HG02938 (cell line): ENCODE measurements at regions not wholly inside any gene's neighbourhood (a gene's known extent, or its start where the extent isn't known, plus 50 kb on each side); places are given as distances from the start of the nearest gene placed in this dataset.

ENCODE experiments used
- ATAC-seq: cut with Tn5 transposase; IDR thresholded peaks from one replicate; pipeline ENCODE4 v1.9.1; 2021; ENCODE audit warnings: mild to moderate bottlenecking, moderate library complexity; ENCODE audit not compliant: unreplicated experiment

DNA sequence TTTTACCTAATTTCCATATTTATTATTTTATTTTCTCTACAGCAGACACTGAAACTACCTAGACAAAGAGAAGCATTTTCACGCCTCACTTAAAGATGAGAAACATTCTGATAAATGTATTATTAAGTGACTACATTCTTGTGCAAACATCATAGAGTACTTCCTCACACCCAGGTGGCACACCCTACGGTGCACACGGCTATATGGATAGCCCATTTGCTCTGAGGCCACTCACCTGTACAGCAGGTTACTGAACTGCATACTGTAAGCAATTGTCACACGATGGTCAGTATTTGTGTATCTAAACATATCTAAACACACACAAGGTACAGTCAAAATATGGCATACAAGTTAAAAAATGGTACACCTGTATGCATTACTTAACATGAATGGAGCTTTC is 481.4 kb downstream of the CMPK2 start:
- ATAC-seq = no peak

DNA sequence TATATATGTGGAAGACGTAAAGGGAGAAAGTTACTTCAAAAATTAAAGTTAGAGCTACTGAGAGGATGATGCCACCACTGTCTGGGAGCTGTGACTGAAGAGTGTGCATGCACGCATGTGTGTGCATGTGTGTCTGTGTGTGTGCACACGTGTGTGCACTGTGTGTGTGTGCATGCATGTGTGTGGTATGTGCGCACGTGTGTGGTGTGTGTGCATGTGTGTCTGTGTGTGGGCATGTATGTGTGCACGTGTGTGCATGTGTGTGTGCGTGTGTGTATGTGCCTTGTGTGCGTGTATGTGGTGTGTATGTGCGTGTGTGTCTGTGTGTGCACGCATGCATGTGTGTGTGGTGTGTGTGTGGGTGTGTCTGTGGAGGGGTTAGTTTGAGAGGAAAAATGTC is 473.4 kb downstream of the CMPK2 start:
- no peak for ATAC-seq

DNA sequence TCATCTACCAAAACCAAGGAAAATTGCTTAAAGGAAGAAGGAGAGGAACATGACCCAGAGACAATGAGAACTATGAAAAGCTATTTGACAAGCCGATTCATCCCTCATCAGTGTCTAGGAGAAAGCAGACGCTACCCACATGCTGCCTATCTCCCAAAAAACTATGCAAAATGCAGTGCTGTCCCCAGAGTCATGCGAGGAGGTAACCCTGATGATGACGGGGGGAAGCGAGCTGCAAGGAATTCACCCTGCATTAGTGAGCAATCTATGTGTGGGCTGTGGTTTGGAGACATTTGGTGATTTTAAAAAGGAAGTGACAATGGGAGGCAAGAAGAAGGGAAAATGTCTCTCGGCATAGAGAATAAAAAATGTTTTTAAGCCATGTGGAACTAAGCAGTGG is 472.7 kb downstream of the CMPK2 start:
- ATAC-seq = no peak

DNA sequence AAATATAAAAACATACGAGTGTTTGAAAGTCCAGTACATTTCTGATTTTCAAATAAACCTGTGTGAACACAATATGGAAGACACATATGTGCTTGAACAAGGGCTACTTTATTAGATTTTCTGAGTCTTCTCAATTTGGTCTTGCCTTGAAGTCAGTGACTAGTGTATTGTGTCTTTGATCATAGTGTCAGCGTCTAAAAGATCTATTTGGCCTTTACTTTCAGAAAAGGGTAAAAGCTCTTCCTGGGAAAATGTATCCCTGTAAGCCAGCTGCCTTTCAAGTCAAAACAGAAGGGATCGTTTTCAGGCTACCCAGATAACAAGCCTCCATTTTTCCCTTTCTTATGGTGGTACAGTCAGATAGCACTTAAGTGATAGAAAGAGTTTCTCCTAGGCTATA is 471.9 kb downstream of the CMPK2 start:
- no peak for ATAC-seq

DNA sequence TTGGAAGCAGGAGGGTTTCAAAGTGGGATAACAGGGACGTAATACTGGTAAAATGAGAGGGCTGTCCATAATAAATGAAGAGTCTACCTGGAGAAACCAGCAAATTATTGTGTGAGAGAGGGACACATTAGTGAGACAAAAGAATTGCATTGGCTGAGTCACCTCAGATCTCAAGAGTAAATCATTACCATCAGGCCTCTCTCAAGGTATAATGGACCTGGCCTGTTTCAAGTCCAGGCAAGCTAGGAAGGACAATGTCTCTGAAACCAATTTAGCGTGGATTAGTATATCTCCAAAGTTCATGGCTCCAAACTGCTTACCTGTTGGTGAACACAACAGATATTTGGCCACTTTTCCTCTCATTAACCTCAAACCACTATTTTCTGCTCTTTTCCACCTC is 471.4 kb downstream of the CMPK2 start:
- ATAC-seq = no peak

DNA sequence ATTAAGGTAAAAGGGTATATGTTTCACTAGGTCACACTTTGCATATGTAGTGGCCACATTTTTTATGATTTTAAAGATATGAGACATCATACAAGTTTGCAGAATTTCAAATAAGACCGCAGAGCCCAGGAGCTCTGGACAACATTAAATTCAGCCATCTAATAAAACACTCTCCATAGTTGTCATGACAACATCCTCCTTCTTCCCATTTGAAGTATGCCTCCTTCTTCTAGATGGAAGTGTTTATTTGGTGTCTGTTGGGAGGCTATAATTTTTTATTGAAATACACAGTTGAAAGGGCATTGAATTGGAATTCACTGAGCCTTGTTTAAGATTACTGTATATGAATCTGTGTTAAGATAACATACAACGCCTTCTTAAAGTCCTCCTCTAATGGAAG is 467.3 kb downstream of the CMPK2 start:
- ATAC-seq = no peak

DNA sequence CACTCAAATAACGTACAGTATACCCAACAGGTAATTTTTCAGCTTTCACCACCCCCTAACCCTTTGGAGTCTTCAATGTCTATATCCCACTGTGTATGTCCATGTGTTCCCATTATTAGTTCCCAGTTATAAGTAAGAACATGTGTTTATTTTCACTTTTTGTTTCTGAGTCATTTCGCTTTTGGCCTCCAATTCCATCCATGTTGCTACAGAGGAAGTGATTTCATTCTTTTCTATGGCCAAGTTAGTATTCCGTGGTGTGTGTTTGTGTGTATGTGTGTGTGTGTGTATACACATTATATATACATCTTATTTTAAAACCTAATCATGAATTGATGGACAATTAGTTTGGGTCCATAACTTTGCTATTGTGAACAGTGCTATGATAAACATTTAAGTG is 464.4 kb downstream of the CMPK2 start:
- ATAC-seq = no peak

DNA sequence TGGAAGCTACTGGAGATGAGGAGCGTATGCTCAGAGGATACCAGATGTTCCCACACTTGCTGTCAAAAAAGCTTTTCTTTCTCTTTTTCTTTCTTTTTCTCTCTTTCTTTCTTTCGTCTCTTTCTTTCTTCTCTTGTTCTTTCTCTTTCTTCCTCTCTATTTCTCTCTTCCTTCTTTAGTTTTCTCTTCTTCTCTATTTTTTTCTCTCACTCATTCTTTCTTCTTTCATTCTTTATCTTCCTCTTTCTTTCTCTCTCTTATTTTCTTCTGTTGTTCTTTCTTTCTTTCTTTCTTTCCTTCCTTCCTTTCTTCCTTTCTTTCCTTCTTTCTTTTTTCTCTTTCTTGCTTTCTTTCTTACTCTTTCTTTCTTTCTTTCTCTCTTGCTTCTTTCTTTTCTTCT is 457.6 kb downstream of the CMPK2 start:
- no peak for ATAC-seq

DNA sequence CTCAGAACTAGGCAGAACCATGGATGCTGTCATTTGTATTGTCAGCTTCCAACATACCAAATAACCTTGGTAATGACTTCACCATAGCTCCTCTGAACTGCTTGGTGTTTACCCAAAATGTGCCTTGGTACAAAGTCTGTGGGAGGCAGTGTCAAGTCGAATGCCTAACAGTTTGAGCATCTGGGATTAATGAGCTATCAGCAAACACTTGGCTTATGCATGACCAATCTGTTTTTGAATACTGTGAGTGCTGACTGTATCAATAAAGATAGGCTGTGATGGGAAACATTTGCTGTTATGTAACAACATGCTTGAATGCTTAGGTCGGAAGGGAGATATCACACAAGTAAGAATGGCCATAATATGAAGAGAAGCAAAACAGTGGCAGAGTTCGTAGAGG is 455.4 kb downstream of the CMPK2 start:
- no peak for ATAC-seq

DNA sequence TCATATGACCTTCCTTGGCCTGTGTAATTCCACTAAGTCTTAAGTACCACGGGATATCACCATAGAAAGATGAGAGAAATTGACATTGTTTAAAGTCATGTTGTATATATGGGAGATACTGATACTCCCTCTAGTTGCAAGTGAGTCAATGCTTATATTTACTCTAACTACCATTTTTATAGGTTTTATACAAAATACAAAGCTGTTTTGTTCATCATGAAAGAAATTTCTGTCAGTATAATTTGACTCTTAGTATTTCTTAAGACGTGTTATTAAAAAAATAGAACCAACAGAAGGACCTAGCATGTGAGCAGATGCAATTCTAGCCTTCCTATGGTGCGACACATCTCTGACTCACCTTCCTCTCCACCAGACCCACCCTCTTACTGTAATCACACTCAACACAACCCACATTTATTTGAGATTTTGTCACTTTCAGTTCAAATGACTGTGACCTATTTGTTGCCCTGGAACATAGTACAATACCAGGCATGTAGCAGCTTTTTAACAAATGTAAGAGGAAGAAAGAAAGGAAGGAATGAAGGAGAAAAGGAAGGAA is 453.1 kb downstream of the CMPK2 start:
- ATAC-seq = no peak

DNA sequence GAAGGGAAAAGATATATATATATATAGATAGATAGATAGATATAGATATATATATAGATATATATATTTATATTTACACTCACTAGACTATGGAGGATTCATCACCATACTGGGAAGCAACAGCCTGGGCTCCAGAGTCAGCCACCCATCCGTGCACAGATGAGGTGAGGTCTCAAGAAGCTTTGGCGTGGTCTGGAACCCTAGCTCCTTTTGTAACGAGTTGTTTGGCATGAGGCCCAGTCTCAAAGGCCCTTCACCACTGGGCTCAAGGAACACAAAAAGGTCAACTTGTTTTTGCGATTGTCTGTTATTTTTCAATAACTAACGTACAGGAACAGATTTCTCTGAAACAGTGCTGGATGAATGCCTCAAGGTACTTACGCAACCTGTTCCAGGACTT is 448.7 kb downstream of the CMPK2 start:
- ATAC-seq = no peak

DNA sequence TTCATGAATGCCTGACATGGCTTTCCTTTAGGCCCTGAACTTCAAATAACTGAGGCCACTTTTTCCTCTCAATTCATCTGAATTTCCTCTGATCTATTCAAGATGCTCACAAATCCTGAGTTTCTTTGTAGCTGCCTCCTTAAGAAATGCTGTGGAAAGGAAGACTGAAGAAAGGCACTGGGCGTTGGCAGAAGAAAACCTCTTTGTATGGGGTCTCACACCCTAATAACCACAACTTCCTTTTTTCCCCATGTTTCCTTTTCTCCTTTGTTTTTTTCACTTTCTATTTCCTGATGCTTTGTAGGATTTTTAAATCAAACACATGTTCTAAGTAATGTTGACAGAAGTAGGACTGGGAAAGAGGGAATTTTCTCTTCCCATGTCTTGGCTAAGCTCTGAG is 447.4 kb downstream of the CMPK2 start:
- ATAC-seq = no peak

DNA sequence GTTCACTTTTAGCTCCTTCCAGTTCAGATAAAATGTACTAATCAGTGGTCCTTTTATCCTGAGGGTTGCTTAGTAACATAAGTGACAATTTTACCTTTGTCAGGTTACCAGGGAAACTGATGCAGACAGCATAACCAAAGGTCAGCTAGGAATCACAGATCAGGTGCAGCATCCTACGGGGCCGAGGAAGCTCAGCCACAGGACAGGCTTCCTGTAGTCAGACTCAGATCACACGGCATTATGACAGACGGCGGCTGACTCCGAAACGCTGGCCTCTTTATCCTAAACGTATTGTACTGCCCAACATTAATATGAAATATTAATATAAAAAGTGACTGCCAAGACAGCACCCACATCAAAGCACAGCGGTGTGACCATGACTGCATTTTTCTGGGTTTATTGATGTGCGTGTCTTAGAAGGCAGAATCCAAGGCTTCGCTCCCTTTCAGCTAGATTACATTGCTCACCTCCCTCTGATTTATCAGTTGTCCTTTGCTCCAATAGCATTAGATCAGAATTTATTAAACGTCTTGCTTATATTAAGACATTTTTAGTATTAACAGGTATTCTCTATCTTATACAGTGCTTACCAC is 444.5 kb downstream of the CMPK2 start:
- no peak for ATAC-seq

DNA sequence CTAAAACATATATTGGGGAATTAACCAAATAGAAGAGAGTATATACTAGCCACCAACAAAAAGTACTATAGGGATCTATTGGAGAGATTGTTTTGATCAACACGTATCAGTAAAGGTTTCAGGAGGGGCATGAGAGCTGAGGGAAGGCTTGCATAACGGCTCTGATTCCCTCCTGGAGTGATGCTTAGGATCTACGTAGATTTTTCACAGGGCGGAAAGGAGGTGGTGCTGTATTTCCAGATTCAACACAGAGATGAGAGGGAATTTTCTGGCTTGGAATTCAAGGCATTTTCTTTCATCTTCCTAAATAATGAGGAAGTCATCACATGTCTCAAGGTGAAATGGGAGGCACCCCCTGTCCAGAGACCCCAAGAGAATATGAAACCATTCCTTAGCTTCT is 443.8 kb downstream of the CMPK2 start:
- no peak for ATAC-seq

DNA sequence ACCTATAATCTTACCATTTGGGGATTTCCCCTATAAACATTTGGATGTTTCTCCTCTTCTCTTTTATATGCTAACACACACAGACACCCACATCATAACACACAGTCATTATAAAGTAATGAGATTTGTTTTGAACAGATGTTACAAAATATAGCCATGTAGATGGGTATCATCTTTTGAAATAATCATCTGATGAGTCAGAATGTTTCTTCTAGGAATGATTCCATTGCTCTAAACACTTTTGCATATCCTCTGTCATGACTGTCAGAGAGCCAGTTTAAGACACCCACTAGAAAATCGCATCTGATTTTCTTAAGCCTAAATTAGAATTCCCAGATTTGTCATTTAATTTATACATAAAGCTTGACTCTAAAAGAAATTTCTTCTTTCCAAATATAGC is 442.6 kb downstream of the CMPK2 start:
- ATAC-seq = no peak

DNA sequence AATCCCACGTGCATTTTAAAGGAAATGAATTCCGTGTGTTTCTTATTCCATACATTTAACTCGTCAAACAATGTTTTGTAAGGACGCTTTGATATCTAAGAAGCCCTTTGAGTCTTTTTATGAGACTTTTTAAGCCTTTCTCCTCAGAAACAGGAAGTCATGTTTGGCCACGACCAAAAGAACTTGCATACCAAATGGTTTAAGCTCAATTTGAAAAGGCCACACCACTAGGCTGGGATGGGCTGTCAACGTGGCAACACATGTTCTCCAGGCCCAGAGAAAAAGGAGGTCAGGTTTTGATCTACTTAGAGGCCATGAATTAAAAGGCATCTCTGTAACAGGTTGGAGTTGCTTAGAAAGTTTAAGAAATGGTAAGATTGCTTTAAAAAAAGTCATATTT is 441.8 kb downstream of the CMPK2 start:
- ATAC-seq = no peak

DNA sequence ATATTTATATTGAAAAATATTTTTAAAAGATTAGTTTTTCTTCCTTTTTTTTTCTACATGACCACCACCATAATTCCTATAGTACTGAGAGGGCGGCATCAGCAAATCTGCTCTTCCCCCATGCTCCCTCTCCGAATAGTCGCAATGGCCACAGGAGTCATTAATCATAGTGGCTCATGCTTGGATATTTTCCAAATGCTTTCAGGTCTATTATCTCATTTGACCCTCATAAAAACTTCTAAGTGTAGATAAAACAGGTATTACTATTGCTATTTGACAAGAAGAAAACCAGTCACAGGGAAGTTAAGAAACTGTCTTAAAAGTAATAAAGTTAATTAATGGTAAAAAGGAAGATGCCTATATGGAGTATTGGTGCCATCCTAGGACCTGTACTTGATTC is 440.7 kb downstream of the CMPK2 start:
- no peak for ATAC-seq

DNA sequence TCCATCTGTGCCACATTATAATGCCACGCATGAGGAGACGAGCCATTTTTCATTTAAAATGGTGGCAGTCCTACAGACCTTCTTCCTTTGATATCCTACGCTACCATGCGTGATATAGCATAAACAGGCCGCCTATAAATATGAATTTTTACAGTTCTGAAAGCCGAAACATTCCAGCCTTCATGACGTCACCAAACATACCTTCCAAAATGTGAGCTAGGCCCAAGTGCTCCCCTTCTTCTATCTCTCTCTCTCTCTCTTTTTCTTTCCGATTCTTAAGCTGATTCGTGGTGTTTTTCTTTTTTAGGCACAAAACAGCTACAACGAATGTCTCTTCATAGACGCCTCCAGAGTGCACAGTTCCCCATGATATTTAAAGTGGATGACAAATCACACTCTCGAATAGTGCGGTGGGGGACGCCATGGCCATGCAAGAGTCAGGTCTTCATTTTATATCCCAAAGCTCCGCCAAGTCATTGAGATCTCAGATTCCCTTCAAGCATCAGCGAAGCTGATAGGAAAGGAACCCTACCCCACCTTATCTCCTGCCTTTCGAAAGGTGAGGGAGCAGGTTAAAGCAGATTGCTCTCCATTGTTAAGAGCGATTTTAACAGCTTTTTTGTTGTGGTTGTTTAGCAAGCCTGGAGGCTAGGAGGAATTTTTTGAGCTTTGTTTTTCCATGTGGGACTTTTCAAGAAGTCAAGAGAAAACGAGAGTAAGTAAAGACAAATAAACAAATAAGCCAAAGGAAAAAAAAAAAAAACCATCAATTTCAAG is 436.3 kb downstream of the CMPK2 start:
- no peak for ATAC-seq

DNA sequence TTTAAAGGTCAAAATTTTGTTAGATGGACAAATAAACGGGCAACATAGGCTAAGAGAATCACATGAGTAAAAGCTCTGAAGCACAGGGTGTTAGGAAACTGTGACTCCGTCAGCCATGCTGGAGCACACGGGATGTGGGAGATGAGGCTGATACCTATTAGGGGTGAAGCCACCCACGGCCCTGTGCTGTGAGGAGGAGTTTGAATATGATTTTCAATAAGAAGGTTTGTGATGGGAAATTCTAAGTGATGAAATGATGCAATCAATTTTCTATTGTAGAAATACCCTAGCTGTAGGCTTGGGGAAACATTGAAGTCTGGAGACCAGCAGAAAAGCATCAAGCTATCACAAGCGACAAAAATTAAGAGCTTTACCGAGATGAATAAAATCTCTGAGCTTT is 431.3 kb downstream of the CMPK2 start:
- ATAC-seq = no peak

DNA sequence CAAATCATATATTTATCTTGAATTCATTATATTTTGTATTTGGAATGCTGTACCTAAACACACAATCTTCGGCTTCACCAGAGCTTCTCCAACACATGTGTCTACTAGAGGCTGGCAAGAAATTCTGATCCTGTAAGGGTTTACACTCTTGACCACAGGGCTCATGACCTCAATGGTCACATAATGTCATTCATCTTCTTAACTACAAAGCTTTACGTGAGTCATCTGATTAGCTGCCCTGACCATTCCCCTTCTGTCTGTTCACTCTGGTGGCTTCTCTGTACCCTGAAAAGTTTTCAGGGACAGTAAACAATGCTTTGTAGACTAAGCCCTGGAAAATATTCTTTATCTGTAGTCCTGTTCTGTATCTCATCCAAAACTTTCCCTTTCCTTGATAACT is 423.9 kb downstream of the CMPK2 start:
- no peak for ATAC-seq

DNA sequence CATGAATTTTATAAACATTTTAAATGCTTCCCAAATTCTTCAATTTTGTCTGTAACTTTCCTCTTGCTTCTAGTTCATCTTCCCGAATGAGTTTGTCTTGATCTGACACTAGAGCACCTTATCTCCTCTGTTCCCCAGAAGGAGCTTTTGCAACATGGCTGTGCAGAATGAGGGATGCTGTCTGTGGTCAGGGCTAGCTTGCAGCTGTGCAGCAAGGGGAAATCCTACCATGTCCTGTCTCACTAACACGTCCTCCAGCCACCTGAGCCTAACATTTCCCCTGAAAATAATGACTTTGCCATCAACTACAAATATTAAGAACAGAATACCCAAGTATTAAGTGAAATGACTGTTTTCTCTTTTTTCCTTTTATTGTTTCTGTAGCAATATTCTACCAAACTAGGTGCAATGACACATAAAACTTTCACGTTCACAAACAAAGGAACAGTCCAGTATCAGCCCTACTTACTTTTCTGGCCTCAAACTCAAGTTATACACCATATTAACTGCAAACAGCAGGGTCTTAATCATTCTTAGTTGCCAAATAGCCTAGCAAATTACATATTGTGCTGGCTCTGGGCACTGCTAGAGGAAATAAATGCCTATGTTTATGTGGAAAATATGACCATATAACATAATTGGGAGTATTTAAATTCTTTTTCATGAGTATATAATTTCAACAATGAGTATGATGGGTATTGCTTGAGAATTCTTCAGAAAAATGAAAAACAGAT is 423.3 kb downstream of the CMPK2 start:
- ATAC-seq = no peak
